GM23338 (cell line): ENCODE measurements at regions not wholly inside any gene's neighbourhood (a gene's known extent, or its start where the extent isn't known, plus 50 kb on each side); places are given as distances from the start of the nearest gene placed in this dataset.
A peak's percentile ranks its signal among the peaks of the same experiment; 100 is the strongest.

Experiments
- ATAC-seq: fragments of 200-7000 bp; cut with Tn5 transposase; 3 replicates; pipeline ENCODE4 v1.9.1; 2020
- DNase-seq: peaks from one replicate; pipeline ENCODE4 v3.0.0-alpha.2; 2015; ENCODE audit warnings: low spot score
- H2AFZ ChIP-seq: fragments of 200-600 bp; sonication (generic); 2 replicates; pipeline ENCODE4 v1.8.0; 2016; ENCODE audit warnings: antibody characterized with exemption, mild to moderate bottlenecking, moderate library complexity
- H3F3A ChIP-seq: fragments of 200-600 bp; sonication (generic); replicated peaks from 2 replicates; pipeline ENCODE4 v1.8.0; 2017; ENCODE audit warnings: antibody characterized with exemption, mixed run types, low read depth
- H3K27ac ChIP-seq: fragments of 200-600 bp; sonication (generic); 2 replicates; pipeline ENCODE4 v1.6.1; 2016; ENCODE audit warnings: low read depth
- H3K27me3 ChIP-seq: fragments of 200-600 bp; sonication (generic); 2 replicates; pipeline ENCODE4 v1.8.0; 2016; ENCODE audit warnings: mild to moderate bottlenecking, mixed run types, moderate library complexity; ENCODE audit not compliant: insufficient read depth
- H3K36me3 ChIP-seq: fragments of 200-600 bp; sonication (generic); 2 replicates; pipeline ENCODE4 v1.8.0; 2016; ENCODE audit warnings: mild to moderate bottlenecking; ENCODE audit not compliant: insufficient read depth
- H3K4me1 ChIP-seq: fragments of 200-600 bp; sonication (generic); 2 replicates; pipeline ENCODE4 v1.8.0; 2016; ENCODE audit warnings: mild to moderate bottlenecking, moderate library complexity; ENCODE audit not compliant: insufficient read depth
- H3K4me2 ChIP-seq: fragments of 200-600 bp; sonication (generic); 2 replicates; pipeline ENCODE4 v1.7.1; 2017; ENCODE audit warnings: mixed run types
- H3K4me3 ChIP-seq: fragments of 200-600 bp; sonication (generic); 2 replicates; pipeline ENCODE4 v1.6.1; 2016; ENCODE audit warnings: mixed run types
- H3K79me2 ChIP-seq: fragments of 200-600 bp; sonication (generic); replicated peaks from 2 replicates; pipeline ENCODE4 v1.8.0; 2017; ENCODE audit warnings: mild to moderate bottlenecking; ENCODE audit not compliant: insufficient read depth
- H3K9me2 ChIP-seq: fragments of 200-600 bp; sonication (generic); 2 replicates; pipeline ENCODE4 v1.8.0; 2017; ENCODE audit not compliant: insufficient read depth
- H4K20me1 ChIP-seq: fragments of 200-600 bp; sonication (generic); replicated peaks from 2 replicates; pipeline ENCODE4 v1.8.0; 2017; ENCODE audit warnings: mild to moderate bottlenecking; ENCODE audit not compliant: insufficient read depth
- H3K27ac Mint-ChIP-seq: 2 replicates; pipeline ENCODE4 v1.8.0; 2020; ENCODE audit warnings: inconsistent platforms, mild to moderate bottlenecking, moderate library complexity, mixed read lengths
- H3K27me3 Mint-ChIP-seq: 3 replicates; pipeline ENCODE4 v1.8.0; 2022; ENCODE audit warnings: low read depth, mild to moderate bottlenecking, moderate library complexity, mixed read lengths, inconsistent platforms; ENCODE audit not compliant: insufficient read depth, poor library complexity
- H3K36me3 Mint-ChIP-seq: 3 replicates; pipeline ENCODE4 v1.8.0; 2021; ENCODE audit warnings: low read depth, mild to moderate bottlenecking, inconsistent platforms, moderate library complexity, mixed read lengths
- H3K4me1 Mint-ChIP-seq: 3 replicates; pipeline ENCODE4 v1.8.0; 2020; ENCODE audit warnings: mild to moderate bottlenecking, inconsistent platforms, mixed read lengths
- H3K4me3 Mint-ChIP-seq: 3 replicates; pipeline ENCODE4 v1.8.0; 2021; ENCODE audit warnings: moderate library complexity, mild to moderate bottlenecking, inconsistent platforms, mixed read lengths
- H3K9me3 Mint-ChIP-seq: 3 replicates; pipeline ENCODE4 v1.8.0; 2020; ENCODE audit warnings: moderate library complexity, mild to moderate bottlenecking, inconsistent platforms, mixed read lengths
- CREB1 ChIP-seq: fragments of 250-450 bp; sonication (Bioruptor Pico); IDR thresholded peaks from 2 replicates; pipeline ENCODE4 v1.5.0; 2020; ENCODE audit warnings: low read depth, mild to moderate bottlenecking, moderate library complexity
- EZH2 ChIP-seq: fragments of 200-600 bp; sonication (generic); IDR thresholded peaks from one replicate; pipeline ENCODE4 v1.8.0; 2017; ENCODE audit warnings: antibody characterized with exemption, mild to moderate bottlenecking, low read depth; ENCODE audit not compliant: unreplicated experiment
- EZH2phosphoT487 ChIP-seq: fragments of 200-600 bp; sonication (generic); IDR thresholded peaks from one replicate; pipeline ENCODE4 v1.8.1; 2018; ENCODE audit warnings: antibody characterized with exemption; ENCODE audit not compliant: unreplicated experiment
- JUNB ChIP-seq: IDR thresholded peaks from one replicate; pipeline ENCODE4 v1.6.1; 2016; ENCODE audit warnings: antibody characterized with exemption; ENCODE audit not compliant: unreplicated experiment
- NANOG ChIP-seq: IDR thresholded peaks from 2 replicates; pipeline ENCODE4 v1.6.1; 2016; ENCODE audit warnings: antibody characterized with exemption, borderline replicate concordance
- STAT1 ChIP-seq: IDR thresholded peaks from one replicate; pipeline ENCODE4 v1.6.1; 2016; ENCODE audit warnings: antibody characterized with exemption; ENCODE audit not compliant: unreplicated experiment
- ZNF114 ChIP-seq: fragments of 250-450 bp; sonication (Bioruptor Pico); IDR thresholded peaks from 2 replicates; pipeline ENCODE4 v1.5.0; 2020; ENCODE audit warnings: mild to moderate bottlenecking, moderate library complexity
- TF ChIP-seq, protein P1 (sequence below): fragments of 250-450 bp; sonication (Bioruptor Pico); IDR thresholded peaks from 2 replicates; pipeline ENCODE4 v1.5.0; 2020; ENCODE audit warnings: mild to moderate bottlenecking, moderate library complexity
- TF ChIP-seq, protein P2 (sequence below): IDR thresholded peaks from 2 replicates; pipeline ENCODE4 v1.6.1; 2016; ENCODE audit warnings: antibody characterized with exemption

DNA sequence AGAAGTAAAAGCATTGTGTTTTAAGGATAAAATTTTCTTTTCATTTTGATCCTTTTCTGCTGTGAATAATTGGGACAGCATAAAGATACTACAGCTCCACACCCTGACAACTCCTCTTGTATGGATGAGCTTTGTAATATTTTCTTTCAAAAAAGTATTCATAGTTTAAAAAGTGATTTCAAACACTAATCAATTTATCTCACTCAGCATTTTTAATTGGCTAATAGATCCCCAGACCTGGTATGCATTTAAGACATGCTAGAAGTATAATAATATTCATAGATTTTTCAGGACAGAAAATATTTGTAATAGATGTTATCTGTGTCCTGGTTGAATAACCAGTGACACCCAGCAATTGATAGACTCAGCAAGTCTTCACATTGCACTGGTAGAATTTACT lies 510.7 kb downstream of the RIT2 start (continued):
- TF ChIP-seq STAT1 (no peak), EZH2 (no peak), CREB1 (CRISPR knock-in tag) (no peak), JUNB (no peak), ZNF114 (CRISPR knock-in tag) (no peak), NANOG (no peak), EZH2phosphoT487 (no peak)
- TF ChIP-seq, protein P1, sequence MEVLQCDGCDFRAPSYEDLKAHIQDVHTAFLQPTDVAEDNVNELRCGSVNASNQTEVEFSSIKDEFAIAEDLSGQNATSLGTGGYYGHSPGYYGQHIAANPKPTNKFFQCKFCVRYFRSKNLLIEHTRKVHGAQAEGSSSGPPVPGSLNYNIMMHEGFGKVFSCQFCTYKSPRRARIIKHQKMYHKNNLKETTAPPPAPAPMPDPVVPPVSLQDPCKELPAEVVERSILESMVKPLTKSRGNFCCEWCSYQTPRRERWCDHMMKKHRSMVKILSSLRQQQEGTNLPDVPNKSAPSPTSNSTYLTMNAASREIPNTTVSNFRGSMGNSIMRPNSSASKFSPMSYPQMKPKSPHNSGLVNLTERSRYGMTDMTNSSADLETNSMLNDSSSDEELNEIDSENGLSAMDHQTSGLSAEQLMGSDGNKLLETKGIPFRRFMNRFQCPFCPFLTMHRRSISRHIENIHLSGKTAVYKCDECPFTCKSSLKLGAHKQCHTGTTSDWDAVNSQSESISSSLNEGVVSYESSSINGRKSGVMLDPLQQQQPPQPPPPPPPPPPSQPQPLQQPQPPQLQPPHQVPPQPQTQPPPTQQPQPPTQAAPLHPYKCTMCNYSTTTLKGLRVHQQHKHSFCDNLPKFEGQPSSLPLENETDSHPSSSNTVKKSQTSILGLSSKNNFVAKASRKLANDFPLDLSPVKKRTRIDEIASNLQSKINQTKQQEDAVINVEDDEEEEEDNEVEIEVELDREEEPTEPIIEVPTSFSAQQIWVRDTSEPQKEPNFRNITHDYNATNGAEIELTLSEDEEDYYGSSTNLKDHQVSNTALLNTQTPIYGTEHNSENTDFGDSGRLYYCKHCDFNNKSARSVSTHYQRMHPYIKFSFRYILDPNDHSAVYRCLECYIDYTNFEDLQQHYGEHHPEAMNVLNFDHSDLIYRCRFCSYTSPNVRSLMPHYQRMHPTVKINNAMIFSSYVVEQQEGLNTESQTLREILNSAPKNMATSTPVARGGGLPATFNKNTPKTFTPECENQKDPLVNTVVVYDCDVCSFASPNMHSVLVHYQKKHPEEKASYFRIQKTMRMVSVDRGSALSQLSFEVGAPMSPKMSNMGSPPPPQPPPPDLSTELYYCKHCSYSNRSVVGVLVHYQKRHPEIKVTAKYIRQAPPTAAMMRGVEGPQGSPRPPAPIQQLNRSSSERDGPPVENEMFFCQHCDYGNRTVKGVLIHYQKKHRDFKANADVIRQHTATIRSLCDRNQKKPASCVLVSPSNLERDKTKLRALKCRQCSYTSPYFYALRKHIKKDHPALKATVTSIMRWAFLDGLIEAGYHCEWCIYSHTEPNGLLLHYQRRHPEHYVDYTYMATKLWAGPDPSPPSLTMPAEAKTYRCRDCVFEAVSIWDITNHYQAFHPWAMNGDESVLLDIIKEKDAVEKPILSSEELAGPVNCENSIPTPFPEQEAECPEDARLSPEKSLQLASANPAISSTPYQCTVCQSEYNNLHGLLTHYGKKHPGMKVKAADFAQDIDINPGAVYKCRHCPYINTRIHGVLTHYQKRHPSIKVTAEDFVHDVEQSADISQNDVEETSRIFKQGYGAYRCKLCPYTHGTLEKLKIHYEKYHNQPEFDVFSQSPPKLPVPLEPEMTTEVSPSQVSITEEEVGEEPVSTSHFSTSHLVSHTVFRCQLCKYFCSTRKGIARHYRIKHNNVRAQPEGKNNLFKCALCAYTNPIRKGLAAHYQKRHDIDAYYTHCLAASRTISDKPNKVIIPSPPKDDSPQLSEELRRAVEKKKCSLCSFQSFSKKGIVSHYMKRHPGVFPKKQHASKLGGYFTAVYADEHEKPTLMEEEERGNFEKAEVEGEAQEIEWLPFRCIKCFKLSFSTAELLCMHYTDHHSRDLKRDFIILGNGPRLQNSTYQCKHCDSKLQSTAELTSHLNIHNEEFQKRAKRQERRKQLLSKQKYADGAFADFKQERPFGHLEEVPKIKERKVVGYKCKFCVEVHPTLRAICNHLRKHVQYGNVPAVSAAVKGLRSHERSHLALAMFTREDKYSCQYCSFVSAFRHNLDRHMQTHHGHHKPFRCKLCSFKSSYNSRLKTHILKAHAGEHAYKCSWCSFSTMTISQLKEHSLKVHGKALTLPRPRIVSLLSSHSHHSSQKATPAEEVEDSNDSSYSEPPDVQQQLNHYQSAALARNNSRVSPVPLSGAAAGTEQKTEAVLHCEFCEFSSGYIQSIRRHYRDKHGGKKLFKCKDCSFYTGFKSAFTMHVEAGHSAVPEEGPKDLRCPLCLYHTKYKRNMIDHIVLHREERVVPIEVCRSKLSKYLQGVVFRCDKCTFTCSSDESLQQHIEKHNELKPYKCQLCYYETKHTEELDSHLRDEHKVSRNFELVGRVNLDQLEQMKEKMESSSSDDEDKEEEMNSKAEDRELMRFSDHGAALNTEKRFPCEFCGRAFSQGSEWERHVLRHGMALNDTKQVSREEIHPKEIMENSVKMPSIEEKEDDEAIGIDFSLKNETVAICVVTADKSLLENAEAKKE (CRISPR knock-in tag): no peak

DNA sequence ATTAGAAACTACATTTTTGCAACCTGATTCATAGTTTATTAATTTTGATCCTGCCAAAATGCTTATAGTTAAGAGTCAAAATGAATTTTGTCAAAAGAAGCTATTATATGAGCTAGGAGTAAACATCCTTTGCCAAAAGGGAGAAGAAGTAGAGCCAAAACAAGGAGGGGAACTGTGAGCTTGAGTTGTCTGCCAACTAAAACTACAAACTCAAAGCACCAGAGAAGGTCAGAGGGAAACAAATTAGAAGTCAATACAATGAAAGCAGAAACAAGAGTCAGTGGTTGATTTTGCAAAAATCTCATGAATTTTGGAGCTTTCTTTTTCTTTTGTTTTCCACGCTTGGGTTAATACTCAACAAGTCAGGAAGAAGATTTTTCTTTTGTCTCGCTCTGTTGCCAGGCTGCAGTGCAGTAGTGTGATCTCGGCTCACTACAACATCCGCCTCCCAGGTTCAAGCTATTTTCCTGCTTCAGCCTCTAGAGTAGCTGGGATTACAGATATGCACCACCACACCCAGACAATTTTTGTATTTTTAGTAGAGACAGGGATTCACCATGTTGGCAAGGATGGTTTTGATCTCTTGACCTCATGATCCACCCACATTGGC lies 508.5 kb downstream of the RIT2 start:
- TF ChIP-seq, protein P2, sequence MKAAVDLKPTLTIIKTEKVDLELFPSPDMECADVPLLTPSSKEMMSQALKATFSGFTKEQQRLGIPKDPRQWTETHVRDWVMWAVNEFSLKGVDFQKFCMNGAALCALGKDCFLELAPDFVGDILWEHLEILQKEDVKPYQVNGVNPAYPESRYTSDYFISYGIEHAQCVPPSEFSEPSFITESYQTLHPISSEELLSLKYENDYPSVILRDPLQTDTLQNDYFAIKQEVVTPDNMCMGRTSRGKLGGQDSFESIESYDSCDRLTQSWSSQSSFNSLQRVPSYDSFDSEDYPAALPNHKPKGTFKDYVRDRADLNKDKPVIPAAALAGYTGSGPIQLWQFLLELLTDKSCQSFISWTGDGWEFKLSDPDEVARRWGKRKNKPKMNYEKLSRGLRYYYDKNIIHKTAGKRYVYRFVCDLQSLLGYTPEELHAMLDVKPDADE: no peak
- TF ChIP-seq NANOG: no peak
- no peak for TF ChIP-seq STAT1
- no peak for TF ChIP-seq EZH2

More for the DNA sequence above, 508.5 kb downstream of the RIT2 start:
- peak overlapping the region; percentile 53; the same call in 1 of the 2 replicates for H2AFZ ChIP-seq
- H3K27me3 ChIP-seq: no peaks in the 10 kb centered on the region
- DNase-seq (no peak), ATAC-seq (no peak)
- H3K36me3 ChIP-seq: no peaks in the 10 kb centered on the region
- H3K36me3 Mint-ChIP-seq: no peaks in the 10 kb centered on the region
- H3K4me1 Mint-ChIP-seq: no peaks in the 10 kb centered on the region
- 0 out of 2 replicates have a peak, but pooled peaks cover 3% of the 10 kb centered on the region for H3K9me2 ChIP-seq
- H3K27ac ChIP-seq: no peak overlapping the region
- no peaks in the 10 kb centered on the region for H4K20me1 ChIP-seq
- no peaks in the 10 kb centered on the region for H3K9me3 Mint-ChIP-seq
- no peak overlapping the region for H3K4me3 Mint-ChIP-seq
- H3K27ac Mint-ChIP-seq: no peak overlapping the region
- H3F3A ChIP-seq: no peaks in the 10 kb centered on the region
- H3K4me1 ChIP-seq: no peaks in the 10 kb centered on the region
- no peaks in the 10 kb centered on the region for H3K27me3 Mint-ChIP-seq
- H3K79me2 ChIP-seq: no peaks in the 10 kb centered on the region
- H3K4me2 ChIP-seq: no peak overlapping the region
- no peak overlapping the region for H3K4me3 ChIP-seq
